Activated effector memory CD4-positive, alpha-beta T cell treated with anti-CD3 and anti-CD28 coated beads, Interleukin-2, amount 50 U/mL, for 16 hours (primary cell): ENCODE measurements at regions not wholly inside any gene's neighbourhood (a gene's known extent, or its start where the extent isn't known, plus 50 kb on each side); places are given as distances from the start of the nearest gene placed in this dataset.

ENCODE experiments used
- DNase-seq: peaks from one replicate; pipeline ENCODE4 v3.0.0-alpha.2; 2020

DNA sequence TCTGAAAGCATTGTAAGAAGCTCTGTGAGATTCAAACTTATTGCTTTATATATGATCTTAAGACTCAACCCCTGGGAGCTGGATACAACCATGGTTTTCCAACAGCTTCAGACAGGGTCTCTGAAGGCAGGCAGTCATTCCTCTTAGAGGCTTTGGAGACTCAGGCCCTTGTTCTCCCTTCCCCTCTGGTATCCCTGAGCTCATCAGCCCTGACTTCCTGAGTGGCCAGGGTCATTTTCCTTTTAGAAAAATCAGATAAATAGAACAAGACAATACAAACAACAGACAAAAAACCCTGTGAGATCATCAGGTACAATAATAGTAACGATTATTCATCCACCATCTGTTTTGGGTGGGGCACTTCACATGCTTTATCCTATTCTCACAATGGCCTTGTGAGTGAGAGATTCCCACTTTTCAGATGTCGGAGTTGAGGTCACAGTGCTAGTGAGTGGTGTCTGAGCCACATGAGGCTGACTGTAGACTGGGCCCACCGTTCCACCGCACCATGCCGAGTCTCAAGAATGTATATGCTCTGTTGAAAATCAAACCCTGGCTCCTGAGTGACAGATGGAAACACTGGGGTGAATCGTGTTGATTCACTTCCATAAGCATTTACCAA is 144.2 kb downstream of the CXCL12 start:
- DNase-seq = no peak

GRCh38 chr10:44238212-44238611 is 146.7 kb downstream of the CXCL12 start:
- DNase-seq = no peak

DNA sequence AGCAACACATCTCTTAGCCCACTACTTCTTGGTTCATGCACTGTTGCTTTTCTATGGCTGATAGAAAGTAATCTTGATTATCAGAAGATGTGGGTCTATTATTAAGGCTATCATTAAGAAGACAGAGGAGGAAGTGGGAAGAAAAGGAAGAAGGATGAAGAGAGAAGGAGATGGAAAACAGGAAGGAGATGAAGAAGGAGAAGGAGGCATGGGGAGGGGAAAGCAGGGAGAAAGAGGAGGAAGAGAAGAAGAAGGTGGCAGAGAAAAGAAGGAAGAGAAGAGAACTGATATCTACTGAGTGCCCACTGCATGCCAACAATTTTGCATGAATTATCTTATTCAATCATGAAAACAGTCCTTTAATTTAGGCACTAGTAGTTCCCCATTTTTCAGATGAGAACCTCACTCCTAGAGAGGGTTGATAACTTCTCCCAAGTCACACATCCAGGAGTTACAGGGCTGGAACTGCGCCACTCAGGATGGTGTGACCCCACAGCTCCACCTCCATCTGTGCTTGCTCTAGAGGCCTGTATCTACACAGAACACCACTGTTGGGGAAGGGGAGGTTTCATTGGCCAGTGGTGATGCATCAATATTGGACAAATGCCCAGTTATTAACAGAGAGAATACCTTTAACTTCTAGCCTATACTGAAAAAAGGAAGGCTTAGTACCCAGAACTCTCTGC is 147.4 kb downstream of the CXCL12 start:
- DNase-seq = no peak

- DNase-seq = no peak
These were observed 149.5 kb downstream of the CXCL12 start for GRCh38 chr10:44235363-44235762.

GRCh38 chr10:44234483-44234875 is 150.4 kb downstream of the CXCL12 start:
- DNase-seq = no peak

DNA sequence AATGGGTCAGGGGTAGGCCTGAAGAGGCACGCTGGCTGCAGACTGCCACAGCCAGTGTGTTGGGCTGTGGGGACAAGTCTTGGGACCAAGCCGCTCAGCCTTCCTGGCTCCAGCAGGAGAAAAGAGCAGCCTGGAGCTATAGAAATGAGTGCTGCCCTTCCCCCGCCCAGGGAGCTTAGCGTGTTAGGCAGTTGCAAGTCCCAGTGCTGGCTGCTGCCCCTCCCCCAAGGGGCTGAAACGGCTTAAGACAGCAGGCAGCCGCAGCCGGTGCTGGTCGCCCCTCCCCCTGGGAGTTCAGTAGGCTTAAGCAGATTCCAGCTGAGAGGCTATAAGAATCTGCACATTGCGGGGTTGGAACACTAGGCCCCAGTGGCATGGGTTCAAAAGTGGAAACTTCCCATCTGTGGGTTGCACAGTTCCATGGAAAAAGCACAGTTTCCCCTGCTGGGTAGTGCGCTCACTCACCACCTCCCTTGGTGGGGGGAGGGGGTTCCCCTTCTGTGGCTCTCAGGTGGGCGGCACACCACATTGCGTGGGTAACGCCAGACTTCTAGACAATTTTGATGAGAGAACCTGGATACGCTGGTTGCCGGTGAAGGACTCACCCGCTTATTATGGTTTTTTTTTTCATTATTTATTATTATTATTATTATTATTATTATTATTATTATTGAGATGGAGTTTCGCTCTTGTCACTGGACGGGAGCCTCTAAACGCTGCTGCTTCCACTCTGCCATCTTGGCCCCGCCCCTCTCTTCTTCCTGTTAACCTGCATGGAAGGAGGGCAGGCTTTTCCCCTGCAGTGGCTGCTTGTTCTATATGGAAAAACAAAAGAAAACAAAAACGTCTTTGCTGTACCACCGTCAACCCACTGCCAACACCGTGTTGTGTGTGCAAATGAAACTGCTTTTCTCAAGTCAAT is 151.1 kb downstream of the CXCL12 start:
- no peak for DNase-seq

- DNase-seq = no peak
These were observed 167.6 kb downstream of the CXCL12 start for GRCh38 chr10:44217274-44217820.

- DNase-seq = no peak
These were observed 168.8 kb downstream of the CXCL12 start for GRCh38 chr10:44216073-44216472.

DNA sequence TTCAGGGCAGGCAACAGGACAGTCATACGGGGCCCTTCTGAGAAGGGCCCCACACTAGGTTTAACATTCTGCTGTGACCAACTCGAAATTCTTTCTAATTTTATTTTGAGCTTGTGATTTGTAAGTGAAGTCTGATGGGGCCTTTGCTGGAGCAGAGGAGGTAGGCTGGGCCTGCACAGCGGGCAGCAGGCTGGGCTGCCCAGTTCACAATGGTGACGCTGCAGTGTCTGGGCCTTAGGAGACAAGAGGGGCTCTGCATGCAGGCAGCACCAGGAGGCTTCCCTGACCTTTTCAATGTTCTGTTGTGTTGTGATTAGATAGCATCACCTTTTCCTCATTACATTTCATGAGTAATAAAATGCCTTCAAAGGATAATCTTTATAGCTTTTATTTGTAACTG is 175.1 kb downstream of the CXCL12 start:
- no peak for DNase-seq

DNA sequence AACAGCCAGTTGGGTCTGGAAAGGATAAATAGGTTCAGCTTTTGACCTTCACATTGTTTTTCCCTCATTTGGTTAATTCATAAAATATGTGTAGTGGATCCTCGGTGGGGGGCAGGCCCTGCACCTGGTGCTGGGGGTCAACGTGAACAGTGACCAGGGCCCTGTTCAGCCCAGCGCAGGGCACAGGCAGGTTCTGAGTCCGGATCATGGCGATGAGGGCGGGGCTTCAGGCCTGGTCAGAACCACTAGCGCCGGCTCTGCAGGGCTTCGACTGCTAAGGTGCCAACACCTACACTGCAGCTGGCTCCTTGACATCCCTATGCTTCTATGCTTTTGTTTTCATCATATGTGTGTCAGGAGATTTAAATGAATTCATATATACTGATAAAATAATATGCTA is 177.7 kb downstream of the CXCL12 start:
- DNase-seq = no peak

DNA sequence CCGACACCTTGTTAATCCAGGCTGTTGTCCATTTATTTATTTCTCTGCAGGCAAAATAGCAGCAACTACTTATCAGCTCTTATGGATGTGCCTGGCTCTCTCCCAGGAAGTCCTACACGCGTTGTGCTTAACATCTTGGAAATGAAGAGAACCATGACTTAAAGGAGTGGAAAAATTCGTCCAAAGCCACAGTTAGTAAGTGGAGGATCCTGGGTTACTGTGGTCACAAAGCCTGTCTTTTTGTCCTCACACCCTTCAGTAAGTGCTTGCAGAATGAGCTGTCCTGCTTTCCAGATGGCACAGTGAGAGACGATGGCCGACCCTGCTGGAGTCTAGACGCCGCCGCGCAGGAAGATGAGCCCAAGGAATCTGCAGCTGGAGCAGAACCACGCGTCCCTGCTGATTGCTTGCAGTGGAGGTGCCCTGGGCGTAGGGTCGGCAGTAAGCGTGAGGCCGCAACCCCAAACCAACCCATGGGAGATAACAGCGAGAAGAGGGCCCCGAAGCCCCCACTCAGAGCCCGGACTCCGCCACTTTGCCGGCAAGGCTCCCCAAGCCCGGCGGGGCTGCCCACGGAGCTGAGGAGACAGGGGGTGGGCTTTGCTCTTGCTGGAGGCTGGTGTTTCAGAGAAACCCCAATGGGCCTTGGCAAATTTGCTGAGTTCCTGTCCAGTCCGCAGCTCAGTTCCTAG is 178.6 kb downstream of the CXCL12 start:
- DNase-seq = no peak

DNA sequence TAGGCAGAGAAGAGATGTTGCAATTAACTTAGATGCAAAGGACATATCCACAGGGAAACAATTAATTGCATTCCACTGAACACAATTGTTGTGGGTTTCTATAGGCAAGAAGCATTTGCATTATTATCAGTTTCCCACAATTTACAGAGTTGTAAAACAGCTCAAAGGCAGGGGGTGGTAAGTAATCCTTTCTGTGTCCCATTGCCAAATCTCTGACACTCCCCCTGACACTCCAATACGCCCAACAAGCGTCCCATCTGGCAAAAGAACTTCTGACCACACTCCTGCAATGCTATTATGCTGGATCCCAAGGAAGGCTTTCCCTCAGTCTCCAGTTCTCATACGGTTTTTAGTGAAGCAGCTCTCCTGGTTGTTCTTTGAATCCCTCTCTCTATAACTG is 179.8 kb downstream of the CXCL12 start:
- no peak for DNase-seq

- no peak for DNase-seq
These were observed 181.4 kb downstream of the CXCL12 start for GRCh38 chr10:44203535-44203934.

- no peak for DNase-seq
These were observed 181.9 kb downstream of the CXCL12 start for GRCh38 chr10:44202952-44203351.

- DNase-seq = no peak
These were observed 183.2 kb downstream of the CXCL12 start for GRCh38 chr10:44201656-44202055.

- no peak for DNase-seq
These were observed 183.9 kb downstream of the CXCL12 start for GRCh38 chr10:44201011-44201410.

GRCh38 chr10:44199991-44200655 is 184.8 kb downstream of the CXCL12 start:
- DNase-seq = no peak

DNA sequence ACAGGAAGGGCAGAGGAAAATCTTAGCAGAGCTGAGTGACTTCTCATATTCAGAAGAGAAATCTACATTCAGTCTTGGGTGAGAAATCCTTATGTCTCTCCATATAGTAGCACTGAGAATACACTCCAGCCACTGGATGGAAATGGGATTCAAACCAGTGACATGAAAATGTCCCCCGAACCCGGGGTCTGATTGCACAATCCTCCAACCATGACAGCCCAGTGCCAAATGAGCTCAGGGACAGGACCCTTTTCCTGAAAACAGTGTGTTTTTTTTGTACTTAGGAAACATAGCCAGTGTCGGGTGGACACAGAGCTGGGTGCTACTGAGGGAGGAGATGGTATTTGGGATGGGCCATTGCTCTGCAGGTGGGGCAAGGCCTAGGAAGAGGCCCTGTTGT is 185.6 kb downstream of the CXCL12 start:
- no peak for DNase-seq

GRCh38 chr10:44198780-44199097 is 186.2 kb downstream of the CXCL12 start:
- no peak for DNase-seq

DNA sequence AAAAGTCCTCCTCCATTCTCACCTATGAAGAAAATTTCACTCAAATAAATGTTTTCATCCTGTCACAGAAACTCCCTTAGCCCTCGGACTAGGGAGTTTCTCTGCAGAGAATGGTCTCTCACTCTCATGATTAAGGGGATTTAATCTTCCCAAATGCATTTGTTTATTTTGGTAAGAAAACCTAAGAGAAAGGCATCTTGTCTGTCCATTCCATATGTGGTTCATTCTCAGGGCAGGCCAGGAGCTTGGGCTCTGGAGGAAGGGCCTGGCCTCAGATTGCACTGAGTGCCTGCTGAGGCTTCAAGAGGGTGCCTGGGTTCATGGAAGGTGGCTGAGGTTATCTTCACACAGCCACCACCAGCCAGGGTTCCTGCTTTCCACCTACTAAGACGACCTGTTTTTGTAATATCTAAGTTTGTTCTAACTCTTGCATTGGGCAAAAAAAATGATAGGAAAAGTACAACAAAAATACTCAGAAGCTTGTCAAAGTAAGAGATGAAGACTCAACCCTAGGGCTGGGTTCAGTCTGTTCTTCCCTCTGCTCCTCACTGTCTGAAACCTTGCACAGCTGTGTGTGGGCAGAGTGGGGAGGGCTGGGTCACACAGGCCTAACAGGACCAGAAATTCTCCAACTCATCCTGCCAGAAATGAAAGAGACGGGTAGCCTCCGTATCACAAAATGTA is 186.7 kb downstream of the CXCL12 start:
- DNase-seq = no peak

DNA sequence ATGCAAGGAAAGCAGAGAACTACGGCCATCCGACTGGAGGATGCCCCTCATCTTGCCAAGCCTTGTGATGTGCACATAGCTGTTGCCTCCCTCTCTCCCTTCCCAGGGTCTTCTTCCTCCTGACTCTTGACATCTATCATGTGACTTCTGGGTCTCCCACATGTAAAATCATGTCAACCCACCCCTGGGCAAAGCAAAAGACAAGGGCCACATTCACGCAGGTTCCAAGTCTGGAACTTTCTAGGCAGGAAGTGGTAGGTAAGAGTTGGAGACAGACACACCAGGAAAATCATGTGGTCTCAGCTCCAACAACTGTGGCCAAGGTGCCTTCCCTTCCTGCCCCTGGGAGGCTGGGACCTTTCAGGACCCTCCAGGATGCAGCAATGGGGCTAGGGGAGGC is 187.3 kb downstream of the CXCL12 start:
- no peak for DNase-seq

DNA sequence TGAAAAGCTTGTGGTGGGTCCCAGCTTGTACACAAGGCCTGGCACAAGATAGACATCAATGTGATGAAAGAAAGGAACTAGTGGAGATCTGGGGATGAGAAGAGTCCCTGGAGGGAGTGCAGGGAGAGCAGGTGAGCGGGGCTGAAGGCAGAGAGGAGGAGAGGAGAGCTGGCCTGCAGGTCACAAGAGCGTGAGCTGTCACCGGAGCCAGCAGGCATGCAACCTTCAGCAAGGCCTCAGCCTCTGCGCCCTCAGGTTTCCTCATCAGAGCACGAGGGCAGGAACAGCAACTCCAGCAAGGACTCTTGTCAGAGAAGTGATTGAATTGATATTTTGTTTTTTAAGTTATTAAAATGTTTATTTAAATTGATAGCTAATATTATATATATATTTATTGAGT is 188.6 kb downstream of the CXCL12 start:
- no peak for DNase-seq
